Islet of Langerhans (tissue), 1 donor: ENCODE measurements at regions not wholly inside any gene's neighbourhood (a gene's known extent, or its start where the extent isn't known, plus 50 kb on each side); places are given as distances from the start of the nearest gene placed in this dataset.
"Not testable (repeated sequence)": the region's sequence is repeated elsewhere in the genome, so short reads cannot be mapped to it uniquely, and the experiment has no call there.

Experiments used
- FAIRE-seq: peaks from one replicate; lab custom pipeline; 2011; peaks lifted over from hg19 to GRCh38; lab: Jason Lieb, UNC

DNA sequence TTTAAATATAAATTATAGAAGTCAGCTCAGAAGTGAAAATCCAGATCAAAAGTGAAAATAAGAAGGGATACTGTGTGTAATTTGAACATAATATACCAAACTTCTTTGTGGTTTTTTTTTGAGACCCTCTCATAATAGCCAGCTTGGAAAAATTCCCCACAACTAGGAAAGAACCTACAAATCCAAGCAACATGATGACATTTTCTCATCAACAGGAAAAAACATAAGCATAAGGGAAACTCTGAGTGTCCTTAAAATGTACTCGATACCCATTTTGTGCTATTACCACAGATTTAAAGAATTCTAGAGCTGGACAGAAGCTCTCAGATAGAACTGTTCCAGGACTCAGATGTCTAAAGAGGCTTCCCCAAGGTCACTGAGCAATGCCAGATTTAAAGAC is 214.8 kb upstream of the KLF14 start:
- FAIRE-seq: no peak

DNA sequence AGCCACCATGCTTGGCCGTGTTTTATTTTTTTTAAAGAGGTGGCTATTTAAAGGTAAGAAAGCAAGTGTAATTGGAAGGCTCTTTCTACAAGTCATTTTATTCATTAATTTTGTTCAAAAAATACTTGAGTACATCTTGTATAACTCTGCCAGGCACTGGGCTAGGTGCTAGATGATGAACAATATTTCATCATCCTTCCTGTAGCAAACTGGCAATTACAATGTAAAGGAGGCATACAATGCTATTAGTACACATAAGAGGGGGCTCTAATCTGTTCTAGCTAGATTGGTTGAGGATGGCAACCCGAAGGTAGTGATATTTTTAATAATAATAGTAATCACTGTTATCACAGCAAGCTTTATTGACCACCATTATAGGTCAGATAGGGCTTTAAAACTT is 215.5 kb upstream of the KLF14 start:
- no peak for FAIRE-seq

DNA sequence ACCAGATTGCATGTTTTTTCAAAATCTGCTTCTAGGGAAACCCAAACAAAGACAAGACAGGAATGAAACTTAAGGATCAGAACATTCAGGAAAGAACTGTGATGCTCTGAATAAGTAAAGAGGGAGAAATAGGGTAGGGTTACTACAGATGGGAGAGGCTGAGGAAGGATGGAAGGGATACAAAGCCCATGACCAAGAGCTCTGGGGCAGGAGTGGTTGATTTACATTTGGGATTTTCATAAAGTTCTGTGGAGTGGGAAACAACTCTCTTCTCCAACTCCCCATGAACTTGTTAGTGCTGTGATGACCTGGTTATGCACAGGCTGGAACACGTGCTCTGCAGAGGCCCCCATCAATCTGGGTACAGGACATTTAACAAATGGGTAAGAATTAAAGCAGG is 216.0 kb upstream of the KLF14 start:
- no peak for FAIRE-seq

DNA sequence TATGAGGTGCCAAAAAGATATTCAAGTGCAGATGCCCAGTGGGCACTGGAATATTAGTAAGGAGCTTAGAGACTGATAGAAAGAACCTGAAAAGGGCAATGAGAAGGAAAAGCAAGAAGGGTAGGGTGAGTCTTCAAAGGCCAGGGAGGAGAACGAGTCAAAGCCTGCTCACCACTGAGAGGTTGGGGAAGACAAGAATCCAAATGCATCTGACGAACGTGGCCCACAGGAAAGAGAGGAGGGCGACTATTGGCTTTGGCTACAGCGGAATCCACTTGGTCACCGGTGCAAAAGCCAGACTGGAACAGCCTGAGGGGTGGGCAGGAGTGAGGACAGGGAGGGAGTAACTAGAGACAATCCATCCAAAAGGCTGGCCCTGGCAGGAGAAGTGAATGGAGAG is 216.7 kb upstream of the KLF14 start:
- FAIRE-seq: no peak

DNA sequence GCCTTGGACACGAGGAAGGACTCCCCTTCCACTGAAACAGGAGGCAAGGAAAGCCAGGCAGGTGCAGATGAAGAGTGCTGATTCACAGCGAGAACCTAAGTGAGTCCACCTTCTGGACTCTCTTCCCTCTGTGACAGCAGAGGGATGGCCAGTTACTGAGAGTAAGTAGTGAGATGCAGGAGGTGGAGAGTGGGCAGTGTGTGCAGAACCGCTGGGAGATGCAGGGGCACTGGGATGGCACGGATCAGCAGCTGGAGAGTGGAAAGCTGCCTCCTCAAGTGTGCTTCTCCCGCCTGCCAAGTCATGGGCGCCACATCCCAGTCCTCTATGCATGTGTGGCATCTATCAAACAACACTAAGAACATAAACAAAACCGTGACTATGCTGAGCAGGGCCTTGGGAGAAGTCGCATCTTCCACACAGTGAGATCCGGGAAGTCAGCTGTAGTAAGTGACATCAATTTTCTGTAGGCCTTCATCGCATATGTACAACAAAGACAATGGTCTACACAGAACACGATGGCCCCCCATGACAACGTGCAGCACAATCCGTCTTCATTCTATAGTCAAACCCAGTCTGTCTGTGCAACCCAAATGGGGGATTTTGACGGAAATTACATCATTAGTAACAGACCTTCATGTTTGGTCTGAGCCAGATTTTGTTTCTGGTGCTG is 217.4 kb upstream of the KLF14 start:
- no peak for FAIRE-seq

DNA sequence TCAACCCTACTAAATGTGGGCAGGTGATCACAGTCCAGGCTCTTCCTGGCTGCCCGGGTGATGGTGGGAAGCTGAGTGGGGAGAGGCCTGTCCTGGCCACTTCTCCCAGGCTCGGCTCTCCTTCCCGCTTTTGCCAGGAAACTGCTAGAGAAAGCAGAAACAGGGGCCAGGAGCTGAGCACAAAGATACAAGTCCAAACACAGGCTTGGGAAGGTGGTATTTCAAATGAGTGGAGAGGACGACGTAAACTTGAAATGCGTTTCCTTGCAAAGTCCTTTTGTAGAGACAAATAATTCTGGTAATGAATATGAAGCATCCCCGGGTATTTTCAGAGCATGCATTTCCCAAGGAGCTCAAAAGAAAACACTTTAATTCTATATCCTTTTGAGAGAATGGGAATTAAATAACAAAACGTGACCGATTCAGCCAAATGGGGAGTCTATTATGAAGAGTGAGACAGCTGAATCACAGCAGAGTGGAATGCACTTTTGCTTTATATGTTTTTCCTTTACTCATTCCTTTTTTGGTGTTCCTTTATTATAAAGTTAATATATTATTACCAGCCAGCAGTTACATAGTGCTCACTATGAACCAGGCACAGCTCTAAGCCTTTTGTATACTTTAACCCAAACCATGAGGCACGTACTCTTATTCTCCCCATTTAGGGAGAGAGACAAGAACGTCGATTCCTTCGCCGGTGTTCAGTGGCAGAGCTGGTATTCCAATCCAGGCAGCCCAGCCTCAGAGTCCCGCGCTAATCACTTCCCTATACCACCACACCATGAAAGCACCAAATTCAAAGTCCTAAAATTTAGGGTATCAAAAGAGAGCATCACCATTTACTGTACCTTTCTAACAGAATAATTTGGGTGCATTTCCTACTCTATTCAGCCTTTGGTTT is 218.2 kb upstream of the KLF14 start:
- FAIRE-seq: no peak

DNA sequence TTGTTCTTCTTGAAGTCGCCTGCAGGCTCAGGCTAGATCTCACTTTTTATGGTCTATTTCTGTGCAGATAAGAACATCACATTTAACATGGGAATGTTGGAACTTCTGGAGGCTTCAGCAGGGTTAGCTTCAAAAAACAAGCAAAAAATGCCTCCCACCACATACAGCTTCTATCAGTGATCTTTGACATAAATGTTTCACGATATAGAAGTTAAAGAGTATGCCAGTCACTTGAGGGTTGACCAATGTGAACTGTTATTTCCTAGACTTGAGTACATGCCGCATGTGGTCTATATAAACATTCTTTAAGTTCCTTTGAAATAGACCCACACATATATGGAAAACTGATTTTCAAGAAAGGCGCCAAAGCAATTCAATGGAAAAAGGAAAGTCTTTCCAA is 219.2 kb upstream of the KLF14 start:
- no peak for FAIRE-seq

DNA sequence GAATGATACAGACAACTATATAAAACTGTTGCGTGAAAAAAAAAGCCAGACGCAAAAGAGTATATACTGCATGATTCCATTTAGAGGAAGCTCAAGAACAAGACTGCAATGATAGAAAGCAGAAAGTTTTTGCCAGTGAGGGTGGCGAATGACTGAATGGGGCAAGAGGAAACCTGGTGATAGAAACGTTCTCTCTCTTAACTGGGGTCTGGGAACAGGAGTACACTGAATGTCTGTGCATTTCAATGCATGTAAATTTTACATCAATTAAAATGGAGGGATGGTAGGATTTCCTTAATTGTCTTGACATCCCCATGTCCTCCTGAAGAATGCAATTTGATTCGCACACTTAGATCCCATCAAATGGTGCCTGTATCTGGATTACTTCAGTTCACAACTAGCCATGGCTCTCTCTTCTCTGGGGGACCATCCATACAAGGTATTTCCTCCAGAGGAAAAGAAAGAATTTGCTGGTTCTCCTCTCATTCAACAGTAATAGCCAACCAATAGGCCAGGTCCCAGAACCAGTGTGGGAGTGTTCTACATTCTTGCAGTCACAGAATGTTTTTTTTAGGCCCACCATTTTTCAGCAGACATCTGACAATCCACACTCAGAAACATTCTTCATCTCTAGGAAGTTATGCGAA is 221.0 kb upstream of the KLF14 start:
- no peak for FAIRE-seq

DNA sequence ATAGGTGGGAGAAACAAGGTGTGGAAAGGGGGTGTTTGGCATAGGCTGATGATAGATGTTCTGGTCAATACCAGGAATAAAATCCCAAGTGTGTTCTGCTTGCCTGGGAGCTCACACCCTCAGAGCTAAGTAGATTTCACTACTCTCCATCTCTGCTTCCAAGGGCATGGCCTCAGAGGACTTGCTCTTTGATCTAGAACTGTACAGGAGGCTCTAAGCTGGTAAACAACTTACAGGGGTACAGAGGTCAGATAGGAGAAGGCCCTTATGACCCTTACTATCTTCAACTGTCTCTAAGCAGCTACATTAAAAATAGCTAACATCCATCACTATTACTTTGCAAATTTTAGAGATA is 221.5 kb upstream of the KLF14 start:
- FAIRE-seq: no peak

DNA sequence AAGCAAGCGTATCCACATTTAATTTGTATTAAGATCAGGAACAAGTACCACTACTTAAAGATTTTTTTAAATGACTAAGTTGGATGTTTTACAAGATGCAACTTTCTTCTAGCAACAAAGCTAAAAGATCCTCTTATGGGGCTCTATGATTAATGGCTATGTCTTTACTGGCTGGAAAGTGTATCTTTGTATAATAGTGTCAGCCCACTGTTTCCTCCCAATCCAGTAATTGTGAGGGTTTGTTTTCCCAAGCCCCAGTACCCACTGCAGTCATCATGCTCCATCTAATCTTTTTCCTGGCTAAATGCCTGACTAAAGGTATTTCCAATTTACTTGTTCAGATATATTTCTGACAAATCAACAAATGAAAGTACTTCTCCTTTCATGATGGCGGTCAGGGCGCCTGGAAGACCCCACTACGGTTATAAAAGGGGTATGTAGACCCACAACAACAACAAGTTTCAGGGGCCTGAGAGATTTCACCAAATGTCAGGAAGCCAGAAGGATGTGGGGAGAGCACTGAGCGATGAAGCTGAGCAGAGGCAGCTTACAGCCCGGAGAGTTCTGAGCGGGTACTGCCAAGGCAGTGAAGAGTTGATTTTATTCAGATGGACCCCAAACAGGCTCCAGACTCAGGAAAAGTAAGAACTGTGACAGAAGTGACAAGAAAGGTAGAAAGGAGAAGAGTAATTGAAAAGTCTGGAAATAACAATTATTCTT is 222.6 kb upstream of the KLF14 start:
- FAIRE-seq: no peak

DNA sequence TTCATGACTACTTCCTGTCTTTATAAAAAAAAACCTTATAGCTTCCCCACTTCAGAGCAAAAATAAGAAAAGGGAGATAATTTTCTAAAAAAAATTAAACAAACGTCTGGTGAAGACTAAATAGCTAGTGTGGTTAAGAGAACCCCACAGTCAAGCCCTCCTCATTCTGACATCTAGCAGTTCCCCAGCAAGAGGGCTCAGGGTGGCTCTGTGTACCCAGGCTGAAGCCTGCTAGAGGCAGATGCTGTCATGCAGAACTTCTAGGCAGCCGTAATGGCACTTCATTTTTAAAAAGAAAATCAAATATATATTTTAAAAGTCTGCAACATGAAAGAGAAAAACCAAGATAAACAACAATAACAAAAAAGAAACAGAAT is 223.1 kb upstream of the KLF14 start:
- no peak for FAIRE-seq

DNA sequence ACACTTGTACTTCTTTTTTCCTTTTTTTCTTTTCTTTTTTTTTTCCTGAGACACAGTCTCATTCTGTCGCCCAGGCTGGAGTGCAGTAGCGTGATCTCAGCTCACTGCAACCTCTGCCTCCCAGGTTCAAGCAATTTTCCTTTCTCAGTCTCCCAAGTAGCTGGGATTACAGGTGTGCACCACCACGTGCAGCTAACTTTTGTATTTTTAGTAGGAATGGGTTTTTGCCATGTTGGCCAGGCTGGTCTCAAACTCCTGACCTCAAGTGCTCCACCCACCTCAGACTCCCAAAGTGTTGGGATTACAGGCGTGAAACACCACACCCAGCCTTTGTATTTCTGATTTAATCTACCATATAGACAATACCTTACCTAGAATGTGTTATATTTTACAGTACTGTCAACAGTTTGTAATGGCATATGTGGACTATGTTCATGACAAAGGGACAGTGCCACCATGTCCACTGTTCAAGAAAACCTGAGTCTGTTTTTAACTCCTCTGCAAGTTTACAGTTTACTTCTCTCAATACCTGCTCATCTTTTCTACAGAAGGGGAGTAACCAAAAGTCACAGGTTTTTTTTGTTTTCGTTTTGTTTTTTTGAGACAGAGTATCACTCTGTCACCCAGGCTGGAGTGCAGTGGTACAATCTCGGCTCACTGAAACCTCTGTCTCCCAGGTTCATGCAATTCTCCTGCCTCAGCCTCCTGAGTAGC is 223.9 kb upstream of the KLF14 start:
- not testable (repeated sequence) for FAIRE-seq

DNA sequence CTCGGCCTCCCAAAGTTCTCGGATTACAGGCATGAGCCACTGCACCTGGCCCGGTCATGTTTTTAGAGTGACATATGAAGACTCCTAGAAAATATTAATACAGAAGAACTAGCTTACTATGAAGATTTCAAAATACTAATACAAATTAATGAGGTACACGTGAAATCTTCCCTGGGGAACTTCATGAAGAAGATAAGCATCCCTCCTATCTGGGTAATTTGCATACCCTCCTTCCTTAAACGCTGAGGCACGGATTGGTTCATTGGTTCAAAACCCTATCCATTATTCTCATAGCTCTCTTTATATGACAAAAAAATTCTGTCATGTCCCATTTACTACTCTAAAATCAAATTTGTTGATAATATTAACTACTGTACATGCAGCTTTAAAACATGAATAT is 224.8 kb upstream of the KLF14 start:
- FAIRE-seq: no peak

DNA sequence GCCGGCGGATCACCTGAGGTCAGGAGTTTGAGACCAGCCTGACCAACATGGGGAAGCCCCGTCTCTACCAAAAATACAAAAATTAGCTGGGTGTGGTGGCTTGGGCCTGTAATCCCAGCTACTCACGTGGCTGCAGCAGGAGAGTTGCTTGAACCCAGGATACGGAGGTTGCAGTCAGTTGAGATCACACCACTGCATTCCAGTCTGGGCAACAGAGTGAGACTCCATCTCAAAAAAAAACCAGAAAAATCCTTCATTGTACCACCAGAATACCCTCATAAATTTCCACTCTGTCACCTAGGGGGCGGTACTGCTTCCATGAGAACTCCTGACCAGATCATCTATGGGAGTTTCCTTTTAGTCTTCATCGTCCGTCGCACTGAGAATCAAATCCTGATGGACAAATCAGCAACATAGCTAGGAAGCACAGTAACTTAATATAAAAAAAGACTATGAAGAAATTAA is 225.8 kb upstream of the KLF14 start:
- no peak for FAIRE-seq

DNA sequence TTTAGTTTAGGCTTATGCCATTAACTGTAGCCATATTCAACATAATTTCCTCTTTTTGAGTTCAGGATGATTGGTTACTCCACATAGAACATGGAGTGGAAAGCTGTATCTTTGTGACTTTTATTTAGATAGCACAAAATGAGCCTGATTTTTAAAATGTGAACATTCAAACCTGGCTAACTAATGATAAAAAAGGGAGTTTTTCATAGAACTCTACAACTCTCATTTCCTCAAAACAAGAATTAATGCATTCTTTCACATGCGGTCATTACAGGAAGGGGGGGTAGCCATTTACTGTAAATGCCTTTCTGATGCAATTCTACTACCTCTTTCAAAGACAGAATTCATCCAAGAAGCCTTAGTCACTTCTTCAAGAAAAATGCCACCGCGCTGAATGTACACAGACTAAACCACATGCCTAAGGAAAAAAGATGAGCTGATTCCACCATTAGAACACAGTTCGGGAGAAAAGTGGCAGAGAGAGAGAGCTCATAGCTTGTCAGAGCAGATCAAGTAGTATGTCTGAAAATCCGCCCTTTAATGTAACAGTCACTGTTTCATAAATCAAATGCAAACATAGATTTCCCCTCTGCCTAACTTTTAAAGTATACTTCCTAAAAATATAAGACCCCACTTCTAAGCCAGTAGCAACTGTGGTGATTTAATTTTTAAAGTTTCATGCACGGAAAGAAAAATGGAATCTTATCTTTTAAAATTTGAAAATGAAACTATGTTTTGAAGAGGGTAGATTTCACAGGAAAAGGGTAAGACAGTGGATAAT is 226.4 kb upstream of the KLF14 start:
- no peak for FAIRE-seq

DNA sequence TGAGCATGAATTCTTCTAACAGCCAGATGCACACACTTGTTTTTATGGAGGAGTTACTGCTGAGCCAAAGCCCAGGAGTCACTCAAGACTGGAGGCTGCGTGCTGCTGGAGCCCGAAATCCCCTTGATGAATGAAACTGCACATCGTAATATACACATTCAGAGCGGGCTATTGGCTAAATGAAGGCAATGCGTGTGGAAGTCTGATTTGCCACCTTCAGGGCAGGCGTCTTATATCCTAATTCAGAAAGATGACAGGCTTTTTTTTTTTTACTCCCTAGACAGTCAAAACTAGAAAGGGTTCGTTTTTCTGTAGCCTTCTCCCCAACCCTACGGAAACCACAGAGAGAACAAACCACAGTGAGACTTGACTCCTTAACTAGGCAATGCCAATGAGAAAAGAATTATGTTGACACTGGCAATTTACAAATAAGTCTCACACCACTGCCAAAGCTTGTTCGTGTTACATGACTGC is 227.2 kb upstream of the KLF14 start:
- FAIRE-seq: no peak

DNA sequence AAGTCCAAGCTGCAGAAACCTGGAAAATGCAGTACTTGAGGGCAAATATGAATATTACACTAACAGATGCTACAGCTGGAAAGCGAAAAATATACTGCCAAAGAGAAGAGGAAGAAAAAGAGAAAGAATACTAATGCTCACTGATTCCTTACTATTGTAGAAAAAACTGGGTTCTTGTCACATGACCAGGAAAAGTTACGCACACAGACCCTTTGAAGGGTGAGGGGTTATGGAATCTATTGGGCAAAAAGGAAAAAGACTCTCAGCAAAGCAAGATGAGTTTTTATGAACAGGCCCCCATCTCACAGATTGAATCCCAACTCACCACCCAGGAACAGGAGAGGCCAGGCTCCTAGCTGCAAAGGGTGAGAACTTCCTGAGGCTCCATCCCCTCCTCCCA is 228.1 kb upstream of the KLF14 start:
- FAIRE-seq: no peak

DNA sequence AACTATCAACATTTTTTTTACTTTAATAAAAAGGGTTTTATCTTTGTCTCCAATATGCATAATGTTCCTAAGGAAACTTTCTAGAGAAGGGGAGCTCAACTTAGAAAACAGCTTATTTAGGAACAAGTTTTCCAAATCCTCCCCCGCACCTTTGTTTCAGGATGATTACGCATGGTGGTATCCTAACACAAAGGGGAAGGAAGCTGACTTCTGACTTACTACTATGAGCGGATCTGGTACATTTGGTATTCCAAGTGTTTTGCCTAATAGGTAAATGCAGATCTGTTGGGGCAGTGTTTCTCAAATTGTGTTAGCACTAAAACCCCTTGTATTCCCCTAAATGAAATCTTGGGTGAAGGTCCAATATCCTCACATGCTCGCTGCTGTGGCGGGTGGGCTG is 229.3 kb upstream of the KLF14 start:
- no peak for FAIRE-seq

DNA sequence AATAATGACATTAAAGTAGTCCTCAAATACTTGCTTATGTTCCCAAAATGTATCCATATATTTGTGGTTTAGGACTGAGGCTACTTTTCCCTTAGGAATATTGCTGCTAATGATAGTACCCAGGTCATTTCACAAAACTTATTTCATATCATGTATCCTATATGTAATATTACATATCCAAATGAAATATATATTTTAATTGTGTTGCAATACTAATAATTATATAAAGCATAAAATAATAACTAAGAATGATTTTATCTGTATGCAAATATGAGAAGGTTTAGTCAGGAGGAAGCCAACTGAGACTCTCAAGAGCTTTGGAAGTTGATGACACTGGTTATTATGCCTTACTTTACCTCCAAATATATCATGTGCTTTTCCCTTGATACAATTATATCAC is 231.5 kb upstream of the KLF14 start:
- FAIRE-seq: no peak

DNA sequence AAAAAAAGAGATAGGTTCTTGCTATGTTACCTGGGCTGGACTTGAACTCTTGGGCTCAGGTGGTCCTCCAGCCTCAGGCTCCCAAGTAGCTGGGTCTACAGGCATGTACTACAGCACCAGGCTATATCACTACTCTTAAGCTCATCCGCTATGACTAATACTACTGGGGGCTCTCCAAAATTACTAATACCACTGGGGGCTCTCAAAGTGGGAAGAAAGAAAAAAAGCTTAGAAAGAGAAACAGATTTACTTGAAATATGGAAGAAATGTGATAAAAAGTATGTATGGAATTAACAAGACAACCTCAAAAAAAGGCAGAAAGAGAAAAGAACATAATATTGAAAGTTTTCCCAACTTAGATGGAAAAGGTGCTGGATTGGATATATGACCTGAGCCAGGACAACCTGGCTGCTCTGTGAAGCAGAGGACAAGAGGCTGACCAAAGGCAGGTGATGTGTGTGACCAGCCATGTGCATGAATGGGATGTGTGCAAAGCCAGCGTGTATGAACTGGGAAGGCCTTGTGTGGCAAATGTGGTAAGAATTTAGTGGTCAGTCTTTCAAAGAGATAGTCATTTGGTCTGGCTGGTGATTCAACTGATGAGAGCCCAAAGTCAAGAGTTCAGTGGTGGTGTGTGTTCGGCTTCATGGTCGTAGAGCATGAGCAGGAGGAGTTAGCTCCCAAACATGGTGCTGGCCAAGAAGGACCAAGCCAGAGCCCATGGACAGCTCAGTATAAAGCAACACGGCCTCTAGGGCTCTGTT is 232.4 kb upstream of the KLF14 start:
- no peak for FAIRE-seq
